WTC11 (cell line): ENCODE measurements at regions not wholly inside any gene's neighbourhood (a gene's known extent, or its start where the extent isn't known, plus 50 kb on each side); places are given as distances from the start of the nearest gene placed in this dataset.
A peak's percentile ranks its signal among the peaks of the same experiment; 100 is the strongest.

Experiments
- ATAC-seq: fragments of 200-7000 bp; cut with Tn5 transposase; 2 replicates; pipeline ENCODE4 v1.10.0; 2021; ENCODE audit warnings: mild to moderate bottlenecking, moderate library complexity
- CTCF ChIA-PET: fragments of 300-600 bp; sonication (Branson Sonifier 250); formaldehyde crosslinking; loops from one replicate; lab custom pipeline; 2021; ENCODE audit warnings: antibody characterized with exemption; lab: Charles Lee
- POLR2A ChIA-PET: fragments of 350-600 bp; sonication (Branson Sonifier 250); formaldehyde crosslinking; loops from one replicate; lab custom pipeline; 2021; ENCODE audit warnings: antibody characterized with exemption; lab: Charles Lee
- DNase-seq: peaks from one replicate; pipeline ENCODE4 v3.0.0; 2021; ENCODE audit warnings: low spot score
- H3K27ac Mint-ChIP-seq: 2 replicates; pipeline ENCODE4 v1.8.0; 2021; ENCODE audit warnings: mixed read lengths
- H3K27me3 Mint-ChIP-seq: 2 replicates; pipeline ENCODE4 v1.8.0; 2021; ENCODE audit warnings: low read depth, mild to moderate bottlenecking, moderate library complexity, mixed read lengths
- H3K36me3 Mint-ChIP-seq: 2 replicates; pipeline ENCODE4 v1.8.0; 2021; ENCODE audit warnings: mixed read lengths
- H3K4me1 Mint-ChIP-seq: 2 replicates; pipeline ENCODE4 v1.8.0; 2022; ENCODE audit warnings: mixed read lengths
- H3K4me3 Mint-ChIP-seq: 2 replicates; pipeline ENCODE4 v1.8.0; 2021; ENCODE audit warnings: mild to moderate bottlenecking, moderate library complexity, mixed read lengths
- H3K9me3 Mint-ChIP-seq: 2 replicates; pipeline ENCODE4 v1.8.0; 2021; ENCODE audit warnings: mixed read lengths
- ATF1 ChIP-seq: sonication (generic); formaldehyde crosslinking; IDR thresholded peaks from 2 replicates; pipeline ENCODE4 v1.8.1; 2023; ENCODE audit warnings: mild to moderate bottlenecking, moderate library complexity, missing genetic modification reagents
- ATF2 ChIP-seq: sonication (generic); formaldehyde crosslinking; IDR thresholded peaks from 2 replicates; pipeline ENCODE4 v1.8.1; 2022; ENCODE audit warnings: low read depth, missing genetic modification reagents, borderline replicate concordance
- CBFB ChIP-seq: sonication (generic); formaldehyde crosslinking; IDR thresholded peaks from 2 replicates; pipeline ENCODE4 v1.8.1; 2022; ENCODE audit warnings: mild to moderate bottlenecking, low read depth, missing genetic modification reagents
- CDX4 ChIP-seq: fragments of 250-450 bp; sonication (Bioruptor Pico); IDR thresholded peaks from 2 replicates; pipeline ENCODE4 v1.9.0; 2021; ENCODE audit warnings: moderate library complexity, mild to moderate bottlenecking, inconsistent platforms, borderline replicate concordance
- CREM ChIP-seq: sonication (generic); formaldehyde crosslinking; IDR thresholded peaks from 2 replicates; pipeline ENCODE4 v1.8.1; 2022; ENCODE audit warnings: mild to moderate bottlenecking, missing genetic modification reagents, moderate library complexity
- ELF4 ChIP-seq: sonication (generic); formaldehyde crosslinking; IDR thresholded peaks from 2 replicates; pipeline ENCODE4 v1.8.1; 2022; ENCODE audit warnings: low read depth, mild to moderate bottlenecking, moderate library complexity, missing genetic modification reagents
- ESRRA ChIP-seq: sonication (generic); formaldehyde crosslinking; IDR thresholded peaks from 2 replicates; pipeline ENCODE4 v1.8.1; 2022; ENCODE audit warnings: mild to moderate bottlenecking, missing genetic modification reagents, borderline replicate concordance
- FOXJ3 ChIP-seq: sonication (generic); formaldehyde crosslinking; IDR thresholded peaks from 2 replicates; pipeline ENCODE4 v1.9.0; 2021; ENCODE audit warnings: missing genetic modification reagents, mild to moderate bottlenecking, borderline replicate concordance
- GABPB1 ChIP-seq: sonication (generic); formaldehyde crosslinking; IDR thresholded peaks from 2 replicates; pipeline ENCODE4 v1.8.1; 2023; ENCODE audit warnings: mild to moderate bottlenecking, missing genetic modification reagents
- GTF2I ChIP-seq: fragments of 250-450 bp; sonication (Bioruptor Pico); conservative IDR thresholded peaks from 2 replicates; pipeline ENCODE4 v1.4.0; 2021; ENCODE audit warnings: mild to moderate bottlenecking
- KAT7 ChIP-seq: sonication (generic); formaldehyde crosslinking; IDR thresholded peaks from 2 replicates; pipeline ENCODE4 v1.8.1; 2023; ENCODE audit warnings: missing genetic modification reagents, mild to moderate bottlenecking, borderline replicate concordance
- NFATC4 ChIP-seq: fragments of 250-450 bp; sonication (Bioruptor Pico); IDR thresholded peaks from 2 replicates; pipeline ENCODE4 v1.9.0; 2021; ENCODE audit warnings: mild to moderate bottlenecking
- PRRX2 ChIP-seq: fragments of 250-450 bp; sonication (Bioruptor Pico); IDR thresholded peaks from 2 replicates; pipeline ENCODE4 v1.8.0; 2021; ENCODE audit warnings: mild to moderate bottlenecking
- RORB ChIP-seq: fragments of 250-450 bp; sonication (Bioruptor Pico); IDR thresholded peaks from 2 replicates; pipeline ENCODE4 v1.9.0; 2021; ENCODE audit warnings: mild to moderate bottlenecking
- SMAD3 ChIP-seq: sonication (generic); formaldehyde crosslinking; IDR thresholded peaks from 2 replicates; pipeline ENCODE4 v1.8.0; 2022; ENCODE audit warnings: missing genetic modification reagents, mild to moderate bottlenecking, borderline replicate concordance
- TCF7 ChIP-seq: sonication (generic); formaldehyde crosslinking; IDR thresholded peaks from 2 replicates; pipeline ENCODE4 v1.8.0; 2022; ENCODE audit warnings: mild to moderate bottlenecking, low read depth, missing genetic modification reagents, moderate library complexity
- TEAD4 ChIP-seq: sonication (generic); formaldehyde crosslinking; IDR thresholded peaks from 2 replicates; pipeline ENCODE4 v1.8.0; 2022; ENCODE audit warnings: mild to moderate bottlenecking, missing genetic modification reagents
- ZNF396 ChIP-seq: fragments of 250-450 bp; sonication (Bioruptor Pico); IDR thresholded peaks from 2 replicates; pipeline ENCODE4 v1.8.0; 2021; ENCODE audit warnings: mild to moderate bottlenecking, moderate library complexity, borderline replicate concordance
- TF ChIP-seq, protein P1 (sequence below): sonication (generic); formaldehyde crosslinking; IDR thresholded peaks from 2 replicates; pipeline ENCODE4 v1.8.1; 2022; ENCODE audit warnings: mild to moderate bottlenecking, missing genetic modification reagents, moderate library complexity, borderline replicate concordance
- TF ChIP-seq, protein P2 (sequence below): sonication (generic); formaldehyde crosslinking; IDR thresholded peaks from 2 replicates; pipeline ENCODE4 v1.8.0; 2022; ENCODE audit warnings: mild to moderate bottlenecking, missing genetic modification reagents
- TF ChIP-seq, protein P3 (sequence below): sonication (generic); formaldehyde crosslinking; IDR thresholded peaks from 2 replicates; pipeline ENCODE4 v1.8.0; 2023; ENCODE audit warnings: mild to moderate bottlenecking, missing genetic modification reagents
- TF ChIP-seq, protein P4 (sequence below): sonication (generic); formaldehyde crosslinking; IDR thresholded peaks from 2 replicates; pipeline ENCODE4 v1.8.0; 2022; ENCODE audit warnings: mild to moderate bottlenecking, missing genetic modification reagents

GRCh38 chr9:103243553-103243952 is 248.4 kb downstream of the CYLC2 start (continued):
- no peak for TF ChIP-seq CREM

GRCh38 chr9:103245369-103245768 is 250.2 kb downstream of the CYLC2 start:
- Mint-ChIP-seq H3K27ac (no peak overlapping the region), H3K4me1 (peaks cover 30% of the 10 kb centered on the region), H3K27me3 (no peaks in the 10 kb centered on the region), H3K9me3 (peaks cover under 1% of the 10 kb centered on the region; the same call in 1 of the 2 replicates), H3K4me3 (no peak overlapping the region), H3K36me3 (no peaks in the 10 kb centered on the region)
- TF ChIP-seq NFATC4 (CRISPR knock-in tag), result no peak
- TF ChIP-seq KAT7, result no peak
- no peak for TF ChIP-seq TCF7
- no peak for TF ChIP-seq CDX4 (CRISPR knock-in tag)
- no peak for TF ChIP-seq ATF1 (CRISPR knock-in tag)
- no peak for TF ChIP-seq FOXJ3 (CRISPR knock-in tag)
- TF ChIP-seq, protein P1, sequence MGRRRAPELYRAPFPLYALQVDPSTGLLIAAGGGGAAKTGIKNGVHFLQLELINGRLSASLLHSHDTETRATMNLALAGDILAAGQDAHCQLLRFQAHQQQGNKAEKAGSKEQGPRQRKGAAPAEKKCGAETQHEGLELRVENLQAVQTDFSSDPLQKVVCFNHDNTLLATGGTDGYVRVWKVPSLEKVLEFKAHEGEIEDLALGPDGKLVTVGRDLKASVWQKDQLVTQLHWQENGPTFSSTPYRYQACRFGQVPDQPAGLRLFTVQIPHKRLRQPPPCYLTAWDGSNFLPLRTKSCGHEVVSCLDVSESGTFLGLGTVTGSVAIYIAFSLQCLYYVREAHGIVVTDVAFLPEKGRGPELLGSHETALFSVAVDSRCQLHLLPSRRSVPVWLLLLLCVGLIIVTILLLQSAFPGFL (CRISPR knock-in tag), result no peak
- TF ChIP-seq, protein P2, sequence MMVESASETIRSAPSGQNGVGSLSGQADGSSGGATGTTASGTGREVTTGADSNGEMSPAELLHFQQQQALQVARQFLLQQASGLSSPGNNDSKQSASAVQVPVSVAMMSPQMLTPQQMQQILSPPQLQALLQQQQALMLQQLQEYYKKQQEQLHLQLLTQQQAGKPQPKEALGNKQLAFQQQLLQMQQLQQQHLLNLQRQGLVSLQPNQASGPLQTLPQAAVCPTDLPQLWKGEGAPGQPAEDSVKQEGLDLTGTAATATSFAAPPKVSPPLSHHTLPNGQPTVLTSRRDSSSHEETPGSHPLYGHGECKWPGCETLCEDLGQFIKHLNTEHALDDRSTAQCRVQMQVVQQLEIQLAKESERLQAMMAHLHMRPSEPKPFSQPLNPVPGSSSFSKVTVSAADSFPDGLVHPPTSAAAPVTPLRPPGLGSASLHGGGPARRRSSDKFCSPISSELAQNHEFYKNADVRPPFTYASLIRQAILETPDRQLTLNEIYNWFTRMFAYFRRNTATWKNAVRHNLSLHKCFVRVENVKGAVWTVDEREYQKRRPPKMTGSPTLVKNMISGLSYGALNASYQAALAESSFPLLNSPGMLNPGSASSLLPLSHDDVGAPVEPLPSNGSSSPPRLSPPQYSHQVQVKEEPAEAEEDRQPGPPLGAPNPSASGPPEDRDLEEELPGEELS (CRISPR knock-in tag), result no peak
- TF ChIP-seq, protein P3, sequence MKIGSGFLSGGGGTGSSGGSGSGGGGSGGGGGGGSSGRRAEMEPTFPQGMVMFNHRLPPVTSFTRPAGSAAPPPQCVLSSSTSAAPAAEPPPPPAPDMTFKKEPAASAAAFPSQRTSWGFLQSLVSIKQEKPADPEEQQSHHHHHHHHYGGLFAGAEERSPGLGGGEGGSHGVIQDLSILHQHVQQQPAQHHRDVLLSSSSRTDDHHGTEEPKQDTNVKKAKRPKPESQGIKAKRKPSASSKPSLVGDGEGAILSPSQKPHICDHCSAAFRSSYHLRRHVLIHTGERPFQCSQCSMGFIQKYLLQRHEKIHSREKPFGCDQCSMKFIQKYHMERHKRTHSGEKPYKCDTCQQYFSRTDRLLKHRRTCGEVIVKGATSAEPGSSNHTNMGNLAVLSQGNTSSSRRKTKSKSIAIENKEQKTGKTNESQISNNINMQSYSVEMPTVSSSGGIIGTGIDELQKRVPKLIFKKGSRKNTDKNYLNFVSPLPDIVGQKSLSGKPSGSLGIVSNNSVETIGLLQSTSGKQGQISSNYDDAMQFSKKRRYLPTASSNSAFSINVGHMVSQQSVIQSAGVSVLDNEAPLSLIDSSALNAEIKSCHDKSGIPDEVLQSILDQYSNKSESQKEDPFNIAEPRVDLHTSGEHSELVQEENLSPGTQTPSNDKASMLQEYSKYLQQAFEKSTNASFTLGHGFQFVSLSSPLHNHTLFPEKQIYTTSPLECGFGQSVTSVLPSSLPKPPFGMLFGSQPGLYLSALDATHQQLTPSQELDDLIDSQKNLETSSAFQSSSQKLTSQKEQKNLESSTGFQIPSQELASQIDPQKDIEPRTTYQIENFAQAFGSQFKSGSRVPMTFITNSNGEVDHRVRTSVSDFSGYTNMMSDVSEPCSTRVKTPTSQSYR (CRISPR knock-in tag), result no peak
- no peak for TF ChIP-seq TEAD4
- DNase-seq (no peak), ATAC-seq (peak; percentile 57; the same call in 1 of the 2 replicates)
- POLR2A ChIA-PET, result no interaction called here
- CTCF ChIA-PET, result no interaction called here

- H3K27me3 Mint-ChIP-seq, result no peaks in the 10 kb centered on the region
- H3K4me3 Mint-ChIP-seq, result no peak overlapping the region
- ATAC-seq (no peak), DNase-seq (no peak)
- peaks cover 18% of the 10 kb centered on the region for H3K9me3 Mint-ChIP-seq
- no peak overlapping the region for H3K27ac Mint-ChIP-seq
- ChIA-PET CTCF (no interaction called here), POLR2A (no interaction called here)
- peaks cover 12% of the 10 kb centered on the region for H3K4me1 Mint-ChIP-seq
- H3K36me3 Mint-ChIP-seq, result no peaks in the 10 kb centered on the region
- TF ChIP-seq SMAD3 (CRISPR knock-in tag) (no peak), GTF2I (no peak), CBFB (CRISPR knock-in tag) (no peak), ESRRA (no peak), ATF2 (CRISPR knock-in tag) (no peak), KAT7 (no peak), ELF4 (no peak), CDX4 (CRISPR knock-in tag) (no peak), RORB (no peak), ZNF396 (CRISPR knock-in tag) (no peak), GABPB1 (CRISPR knock-in tag) (no peak), PRRX2 (CRISPR knock-in tag) (no peak)
- TF ChIP-seq, protein P4, sequence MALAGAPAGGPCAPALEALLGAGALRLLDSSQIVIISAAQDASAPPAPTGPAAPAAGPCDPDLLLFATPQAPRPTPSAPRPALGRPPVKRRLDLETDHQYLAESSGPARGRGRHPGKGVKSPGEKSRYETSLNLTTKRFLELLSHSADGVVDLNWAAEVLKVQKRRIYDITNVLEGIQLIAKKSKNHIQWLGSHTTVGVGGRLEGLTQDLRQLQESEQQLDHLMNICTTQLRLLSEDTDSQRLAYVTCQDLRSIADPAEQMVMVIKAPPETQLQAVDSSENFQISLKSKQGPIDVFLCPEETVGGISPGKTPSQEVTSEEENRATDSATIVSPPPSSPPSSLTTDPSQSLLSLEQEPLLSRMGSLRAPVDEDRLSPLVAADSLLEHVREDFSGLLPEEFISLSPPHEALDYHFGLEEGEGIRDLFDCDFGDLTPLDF (CRISPR knock-in tag), result no peak
- TF ChIP-seq, protein P2 (CRISPR knock-in tag), result no peak
Observed at GRCh38 chr9:103261951-103262350, 266.8 kb downstream of the CYLC2 start.
